Fibroblast of mammary gland (primary cell): ENCODE measurements at regions not wholly inside any gene's neighbourhood (a gene's known extent, or its start where the extent isn't known, plus 50 kb on each side); places are given as distances from the start of the nearest gene placed in this dataset.

Source experiments
- DNase-seq: peaks from one replicate; pipeline ENCODE4 v3.0.0-alpha.2; 2010; ENCODE audit warnings: low read depth
- H3K4me3 ChIP-seq: 2 replicates; pipeline ENCODE4 v1.5.1; 2011; ENCODE audit warnings: low read depth, mild to moderate bottlenecking, low read length, moderate library complexity; ENCODE audit not compliant: control insufficient read depth
- TF ChIP-seq, protein P1 (sequence below): conservative IDR thresholded peaks from 2 replicates; pipeline ENCODE4 v1.5.1; 2011; ENCODE audit warnings: low read depth, low read length, inconsistent platforms; ENCODE audit not compliant: control insufficient read depth, insufficient read depth

DNA sequence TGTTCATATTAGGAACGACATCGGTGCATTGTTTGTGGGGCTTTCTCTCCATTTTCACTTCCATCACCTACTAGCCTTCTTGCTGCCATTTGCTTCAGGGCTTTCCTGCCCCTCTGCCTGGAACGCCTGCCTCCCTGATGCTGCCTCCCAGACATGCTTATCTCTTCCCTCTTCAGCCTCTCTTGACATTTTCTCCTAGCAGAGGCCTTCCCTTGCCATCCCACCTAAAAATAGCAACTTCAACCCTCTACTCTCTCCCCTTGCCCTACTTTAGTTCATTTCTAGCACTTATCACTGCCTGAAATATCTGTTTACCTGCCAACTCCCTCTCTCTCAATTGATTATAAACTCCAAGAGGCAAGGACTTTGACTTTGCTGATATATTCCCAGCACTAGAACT lies 210.3 kb downstream of the SP3 start:
- no peak for DNase-seq
- no peak overlapping the region for H3K4me3 ChIP-seq
- TF ChIP-seq, protein P1, sequence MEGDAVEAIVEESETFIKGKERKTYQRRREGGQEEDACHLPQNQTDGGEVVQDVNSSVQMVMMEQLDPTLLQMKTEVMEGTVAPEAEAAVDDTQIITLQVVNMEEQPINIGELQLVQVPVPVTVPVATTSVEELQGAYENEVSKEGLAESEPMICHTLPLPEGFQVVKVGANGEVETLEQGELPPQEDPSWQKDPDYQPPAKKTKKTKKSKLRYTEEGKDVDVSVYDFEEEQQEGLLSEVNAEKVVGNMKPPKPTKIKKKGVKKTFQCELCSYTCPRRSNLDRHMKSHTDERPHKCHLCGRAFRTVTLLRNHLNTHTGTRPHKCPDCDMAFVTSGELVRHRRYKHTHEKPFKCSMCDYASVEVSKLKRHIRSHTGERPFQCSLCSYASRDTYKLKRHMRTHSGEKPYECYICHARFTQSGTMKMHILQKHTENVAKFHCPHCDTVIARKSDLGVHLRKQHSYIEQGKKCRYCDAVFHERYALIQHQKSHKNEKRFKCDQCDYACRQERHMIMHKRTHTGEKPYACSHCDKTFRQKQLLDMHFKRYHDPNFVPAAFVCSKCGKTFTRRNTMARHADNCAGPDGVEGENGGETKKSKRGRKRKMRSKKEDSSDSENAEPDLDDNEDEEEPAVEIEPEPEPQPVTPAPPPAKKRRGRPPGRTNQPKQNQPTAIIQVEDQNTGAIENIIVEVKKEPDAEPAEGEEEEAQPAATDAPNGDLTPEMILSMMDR: no peak

- TF ChIP-seq, protein P1: no peak
- DNase-seq: no peak
- H3K4me3 ChIP-seq: no peak overlapping the region
Measured at GRCh38 chr2:173755798-173756197, 209.4 kb downstream of the SP3 start.

DNA sequence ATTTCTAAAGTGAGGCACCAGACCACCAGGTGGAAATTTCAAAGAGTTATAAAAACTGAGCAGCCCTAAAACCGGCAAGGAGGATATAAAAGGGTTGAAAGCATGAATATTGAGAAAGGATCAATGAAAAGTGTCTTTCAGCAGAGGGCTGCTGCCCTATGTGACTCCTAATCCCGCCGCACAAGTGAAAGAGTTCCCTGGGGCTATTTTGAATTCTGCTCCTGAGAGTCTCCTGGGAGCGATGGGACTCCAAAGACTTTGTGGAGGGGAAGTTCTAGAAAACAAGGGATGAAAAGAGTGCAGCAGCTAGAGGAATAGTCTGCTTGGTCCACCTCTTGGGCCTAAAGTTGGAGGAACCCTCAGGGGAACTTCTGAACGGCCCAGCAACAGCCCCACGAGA lies 205.2 kb downstream of the SP3 start:
- TF ChIP-seq, protein P1: no peak
- no peak overlapping the region for H3K4me3 ChIP-seq
- DNase-seq: no peak

DNA sequence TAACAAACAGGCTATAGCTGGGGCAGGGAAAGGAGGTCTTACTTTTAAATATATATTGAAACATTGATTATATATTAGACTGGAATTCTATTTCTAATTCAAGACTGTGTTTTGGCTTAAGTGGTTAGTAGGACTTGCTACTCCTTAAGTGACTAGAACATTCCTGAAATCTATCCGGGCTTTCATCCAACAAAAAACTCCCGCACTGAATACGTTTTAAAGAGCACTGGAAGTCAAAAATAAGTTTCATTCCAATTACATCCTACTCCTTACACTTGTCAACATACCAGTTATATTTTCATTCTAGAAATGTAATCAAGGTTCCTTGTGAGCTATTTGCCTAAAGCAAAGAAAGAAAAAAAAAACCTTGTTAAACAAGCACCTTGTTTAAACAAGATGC lies 204.6 kb downstream of the SP3 start:
- peak; percentile 15 for DNase-seq
- TF ChIP-seq, protein P1: no peak
- no peak overlapping the region for H3K4me3 ChIP-seq

DNA sequence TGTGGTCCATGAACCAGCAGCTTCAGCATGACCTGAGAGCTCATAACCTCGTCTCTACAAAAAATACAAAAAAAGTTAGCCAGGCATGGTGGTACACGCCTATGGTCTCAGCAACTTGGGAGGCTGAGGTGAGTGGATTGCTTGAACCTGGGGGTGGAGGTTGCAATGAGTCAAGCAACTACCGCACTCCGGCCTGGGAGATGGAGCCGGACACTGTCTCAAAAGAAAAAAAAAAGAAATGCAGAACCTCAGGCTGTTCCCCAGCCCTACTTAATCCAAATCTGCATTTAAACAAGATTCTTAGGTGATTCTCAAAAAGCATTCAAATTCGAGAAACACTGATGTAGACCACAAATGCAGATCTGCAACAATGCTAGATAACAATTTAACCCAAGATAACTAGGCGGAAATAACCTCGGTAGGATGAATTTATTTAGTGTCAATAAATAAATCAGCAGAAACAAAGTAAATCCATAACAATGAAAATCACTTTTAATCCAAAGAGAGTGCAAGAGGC lies 203.5 kb downstream of the SP3 start:
- H3K4me3 ChIP-seq: no peak overlapping the region
- TF ChIP-seq, protein P1: no peak
- no peak for DNase-seq

DNA sequence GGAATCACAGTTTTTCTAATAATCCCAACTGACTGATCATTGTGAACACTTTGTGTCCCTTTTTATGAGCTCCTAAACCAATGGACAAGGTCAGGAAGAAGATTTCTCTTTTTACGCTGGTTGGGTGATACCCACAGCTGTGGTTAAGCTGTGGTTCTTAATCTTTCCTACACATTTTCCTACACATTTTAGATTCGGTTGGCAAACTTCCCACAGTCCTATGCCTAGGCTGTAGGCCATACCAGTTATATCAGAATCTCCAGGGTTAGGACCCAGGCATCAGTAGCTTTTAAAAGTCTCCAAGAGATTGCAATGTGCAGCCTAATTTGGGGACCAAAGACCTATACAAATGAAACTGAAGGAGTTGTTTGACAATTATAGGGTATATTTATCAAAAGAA lies 203.0 kb downstream of the SP3 start:
- no peak for DNase-seq
- H3K4me3 ChIP-seq: no peak overlapping the region
- TF ChIP-seq, protein P1: no peak

DNA sequence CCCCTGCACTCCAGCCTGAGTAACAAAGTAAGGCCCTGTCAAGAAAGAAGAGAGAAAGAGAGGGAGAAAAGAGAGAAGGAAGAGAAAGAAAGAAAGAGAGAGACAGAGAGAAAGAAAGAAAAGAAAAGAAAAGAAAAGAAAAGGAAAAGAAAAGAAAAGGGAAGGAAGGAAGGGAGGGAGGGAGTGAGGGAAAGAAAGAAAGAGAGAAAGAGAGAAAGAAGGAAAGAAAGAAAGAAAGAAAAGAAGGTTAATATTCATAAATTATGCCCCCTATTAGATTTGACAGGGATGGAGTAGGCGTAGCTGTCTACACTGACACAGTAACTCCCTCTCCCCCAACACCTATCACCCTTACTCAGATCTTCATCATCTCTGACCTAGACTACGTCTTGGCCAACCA lies 202.3 kb downstream of the SP3 start:
- TF ChIP-seq, protein P1: no peak
- no peak for DNase-seq
- H3K4me3 ChIP-seq: no peak overlapping the region
